HCT116 (cell line): ENCODE measurements at regions not wholly inside any gene's neighbourhood (a gene's known extent, or its start where the extent isn't known, plus 50 kb on each side); places are given as distances from the start of the nearest gene placed in this dataset.

Experiments
- ATAC-seq: fragments of 200-7000 bp; cut with Tn5 transposase; 2 replicates; pipeline ENCODE4 v1.9.1; 2020; ENCODE audit warnings: mild to moderate bottlenecking, moderate library complexity
- BruUV-seq: library from RNA; stranded (reverse); fragments of 400-500 nt; replicated peaks from 2 replicates; lab custom pipeline; 2021; lab: Mats Ljungman, UMichigan
- CTCF ChIA-PET: fragments of 300-600 bp; sonication (Branson Sonifier 250); formaldehyde crosslinking; loops from one replicate; lab custom pipeline; 2021; ENCODE audit warnings: antibody characterized with exemption; lab: Charles Lee
- POLR2A ChIA-PET: fragments of 300-600, 350-600 bp; sonication (Branson Sonifier 250); formaldehyde crosslinking; loops from one replicate; lab custom pipeline; 2021; ENCODE audit warnings: antibody characterized with exemption; lab: Charles Lee
- RAD21 ChIA-PET, 2 experiments: fragments of 300-600 bp; sonication (Branson Sonifier 250); formaldehyde crosslinking; loops; one replicate each; lab custom pipeline; 2023; ENCODE audit warnings: low total read pairs in 2 of 2; ENCODE audit not compliant: uncharacterized antibody in 2 of 2, unreplicated experiment in 2 of 2, low non-redundant PET in 1 of 2; lab: Charles Lee
- DNase-seq: peaks from one replicate; pipeline ENCODE4 v3.0.0-alpha.2; 2010; ENCODE audit warnings: low read depth, low spot score
- H2AFZ ChIP-seq: fragments of 200-600 bp; shearing (Covaris generic), sonication (generic); 2 replicates; pipeline ENCODE4 v1.6.1; 2017; ENCODE audit warnings: low read depth, mixed run types, mixed read lengths, antibody characterized with exemption, low read length; ENCODE audit not compliant: poor library complexity, severe bottlenecking
- H3K27ac ChIP-seq: 2 replicates; pipeline ENCODE4 v1.5.1; 2012; ENCODE audit warnings: low read depth, low read length
- H3K27me3 ChIP-seq: fragments of 200-600 bp; sonication (generic); 2 replicates; pipeline ENCODE4 v1.6.1; 2016; ENCODE audit warnings: mixed run types, low read length, mixed read lengths; ENCODE audit not compliant: insufficient read depth
- H3K36me3 ChIP-seq, 2 experiments: fragments of 200-500 bp in 1 of 2; fragments of 200-600 bp in 1 of 2; sonication (Bioruptor generic) in 1 of 2; sonication (generic) in 1 of 2; 2 replicates each; pipeline versions ENCODE4 v1.5.1 to v1.6.1; 2014 to 2016; ENCODE audit warnings: low read length in 2 of 2, inconsistent platforms in 1 of 2, mixed read lengths in 1 of 2, mixed run types in 1 of 2; ENCODE audit not compliant: insufficient read depth in 2 of 2, control insufficient read depth in 1 of 2
- H3K4me1 ChIP-seq, 2 experiments: fragments of 200-600 bp in 1 of 2; sonication (generic) in 1 of 2; 2 replicates each; pipeline versions ENCODE4 v1.5.1 to v1.6.1; 2012 to 2017; ENCODE audit warnings: low read length in 2 of 2, inconsistent platforms in 1 of 2, mild to moderate bottlenecking in 1 of 2, mixed read lengths in 1 of 2, mixed run types in 1 of 2, moderate library complexity in 1 of 2; ENCODE audit not compliant: insufficient read depth in 2 of 2, control insufficient read depth in 1 of 2
- H3K4me2 ChIP-seq: fragments of 200-600 bp; sonication (generic); 2 replicates; pipeline ENCODE4 v1.6.1; 2017; ENCODE audit warnings: mixed run types, low read length, mixed read lengths
- H3K4me3 ChIP-seq, 2 experiments: fragments of 200-600 bp in 1 of 2; sonication (generic) in 1 of 2; replicated peaks in 1 of 2; 2 replicates each; pipeline ENCODE4 v1.5.1; 2011 to 2016; ENCODE audit warnings: low read length in 2 of 2, control low read depth in 1 of 2, low read depth in 1 of 2, mild to moderate bottlenecking in 1 of 2, mixed read lengths in 1 of 2, mixed run types in 1 of 2
- H3K79me2 ChIP-seq: fragments of 200-600 bp; sonication (generic); 2 replicates; pipeline ENCODE4 v1.6.1; 2017; ENCODE audit warnings: mild to moderate bottlenecking, mixed run types, low read length, moderate library complexity, mixed read lengths; ENCODE audit not compliant: insufficient read depth
- H3K9ac ChIP-seq: fragments of 200-600 bp; sonication (generic); 2 replicates; pipeline ENCODE4 v1.6.1; 2016; ENCODE audit warnings: low read length, mixed read lengths
- H3K9me2 ChIP-seq: fragments of 200-600 bp; sonication (generic), shearing (Covaris generic); 2 replicates; pipeline ENCODE4 v1.6.1; 2017; ENCODE audit warnings: mixed run types, mild to moderate bottlenecking, moderate library complexity; ENCODE audit not compliant: insufficient read depth
- H3K9me3 ChIP-seq, 2 experiments: fragments of 200-500 bp in 1 of 2; fragments of 200-600 bp in 1 of 2; sonication (Bioruptor generic) in 1 of 2; sonication (generic) in 1 of 2; 2 replicates each; pipeline ENCODE4 v1.6.1; 2014 to 2017; ENCODE audit warnings: low read length in 2 of 2, mixed read lengths in 2 of 2, inconsistent platforms in 1 of 2, low read depth in 1 of 2, mild to moderate bottlenecking in 1 of 2, mixed run types in 1 of 2, moderate library complexity in 1 of 2; ENCODE audit not compliant: control insufficient read depth in 1 of 2, insufficient read depth in 1 of 2
- H4K20me1 ChIP-seq: fragments of 200-600 bp; sonication (generic), shearing (Covaris generic); 2 replicates; pipeline ENCODE4 v1.6.1; 2017; ENCODE audit warnings: mixed run types, mild to moderate bottlenecking, moderate library complexity; ENCODE audit not compliant: insufficient read depth
- EGR1 ChIP-seq: IDR thresholded peaks from 2 replicates; pipeline ENCODE4 v1.6.1; 2012; ENCODE audit warnings: low read depth
- POLR2A ChIP-seq: IDR thresholded peaks from 2 replicates; pipeline ENCODE4 v1.7.0; 2011; ENCODE audit warnings: borderline replicate concordance; ENCODE audit not compliant: insufficient read depth, insufficient read length; ENCODE audit errors: extremely low read depth
- POLR2AphosphoS5 ChIP-seq: IDR thresholded peaks from 2 replicates; pipeline ENCODE4 v1.6.1; 2011; ENCODE audit warnings: mild to moderate bottlenecking, low read depth, low read length, moderate library complexity
- REST ChIP-seq: IDR thresholded peaks from 2 replicates; pipeline ENCODE4 v1.6.1; 2012; ENCODE audit warnings: low read depth
- SP1 ChIP-seq: IDR thresholded peaks from 2 replicates; pipeline ENCODE4 v1.6.1; 2012; ENCODE audit warnings: low read depth
- SRF ChIP-seq: IDR thresholded peaks from 2 replicates; pipeline ENCODE4 v1.6.1; 2012; ENCODE audit warnings: low read depth
- YY1 ChIP-seq: IDR thresholded peaks from 2 replicates; pipeline ENCODE4 v1.6.1; 2011; ENCODE audit warnings: low read length, low read depth, moderate library complexity, mild to moderate bottlenecking; ENCODE audit not compliant: insufficient replicate concordance; ENCODE audit errors: extremely low read depth
- ZBTB33 ChIP-seq: IDR thresholded peaks from 2 replicates; pipeline ENCODE4 v1.6.1; 2011; ENCODE audit warnings: mild to moderate bottlenecking, low read length, moderate library complexity; ENCODE audit not compliant: insufficient replicate concordance; ENCODE audit errors: extremely low read depth
- intact Hi-C: fragments of 100-400 bp; cut with micrococcal nuclease; formaldehyde crosslinking; loops from 2 replicates; pipeline ENCODE4 v1.10.0; 2022

- Histone ChIP-seq H3K9me3 (no peaks in the 10 kb centered on the region), H3K4me2 (no peak overlapping the region), H2AFZ (no peak overlapping the region), H3K27me3 (no peaks in the 10 kb centered on the region), H3K9ac (no peak overlapping the region), H4K20me1 (no peaks in the 10 kb centered on the region), H3K4me1 (no peaks in the 10 kb centered on the region), H3K4me3 (no peak overlapping the region), H3K9me2 (no peaks in the 10 kb centered on the region), H3K79me2 (no peaks in the 10 kb centered on the region), H3K36me3 (no peaks in the 10 kb centered on the region), H3K27ac (no peak overlapping the region)
- ATAC-seq (no peak), DNase-seq (no peak)
- ChIA-PET CTCF (no interaction called here), POLR2A (no interaction called here), RAD21 (no interaction called here)
- intact Hi-C loops: no loop called here
- TF ChIP-seq POLR2AphosphoS5 (no peak), REST (no peak), POLR2A (no peak), ZBTB33 (no peak), SP1 (no peak), YY1 (no peak), SRF (no peak), EGR1 (no peak)
- BruUV-seq: no TSS peak
These were observed 257.1 kb upstream of the MAP3K1 start for GRCh38 chr5:56558131-56558745.
